ENCODE measurements at regions not wholly inside any gene's neighbourhood (a gene's known extent, or its start where the extent isn't known, plus 50 kb on each side); places are given as distances from the start of the nearest gene placed in this dataset.
A peak's percentile ranks its signal among the peaks of the same experiment; 100 is the strongest.

DNA sequence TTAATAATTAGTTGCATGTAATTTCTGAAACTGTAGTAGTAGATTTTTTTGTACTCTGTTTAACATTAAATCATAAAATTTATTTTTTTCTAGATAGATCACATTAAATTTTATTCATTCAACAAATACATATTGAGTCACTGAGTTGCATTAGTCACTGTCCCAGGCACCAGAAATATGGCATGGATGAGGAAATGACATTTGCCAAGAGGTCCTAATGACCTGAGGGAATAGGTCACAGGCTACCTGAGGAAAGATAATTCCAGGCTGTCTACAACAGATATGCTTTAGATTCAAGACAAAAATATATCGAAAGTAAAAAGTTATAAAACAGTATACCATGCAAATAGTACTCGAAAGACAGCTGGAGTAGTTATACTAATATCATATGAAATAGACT lies 852.4 kb upstream of the ACVR2A start:
- H3K4me1 ChIP-seq (ENCODE audit: control insufficient read depth, insufficient read depth, low read length) = peaks cover 42% of the 10 kb centered on the region
- H3K4me2 ChIP-seq (ENCODE audit: low read length) = no peak overlapping the region
- H3K27me3 ChIP-seq (ENCODE audit: control insufficient read depth, insufficient read depth, low read length) = no peaks in the 10 kb centered on the region
- H3K36me3 ChIP-seq (ENCODE audit: insufficient read depth, low read length) = no peaks in the 10 kb centered on the region
- no peak overlapping the region for H3K4me3 ChIP-seq (ENCODE audit: low read length)
- H3K9me3 ChIP-seq (replicated peaks; ENCODE audit: low read length) = no peaks in the 10 kb centered on the region
- H3K9ac ChIP-seq (ENCODE audit: low read depth, low read length) = no peak overlapping the region

DNA sequence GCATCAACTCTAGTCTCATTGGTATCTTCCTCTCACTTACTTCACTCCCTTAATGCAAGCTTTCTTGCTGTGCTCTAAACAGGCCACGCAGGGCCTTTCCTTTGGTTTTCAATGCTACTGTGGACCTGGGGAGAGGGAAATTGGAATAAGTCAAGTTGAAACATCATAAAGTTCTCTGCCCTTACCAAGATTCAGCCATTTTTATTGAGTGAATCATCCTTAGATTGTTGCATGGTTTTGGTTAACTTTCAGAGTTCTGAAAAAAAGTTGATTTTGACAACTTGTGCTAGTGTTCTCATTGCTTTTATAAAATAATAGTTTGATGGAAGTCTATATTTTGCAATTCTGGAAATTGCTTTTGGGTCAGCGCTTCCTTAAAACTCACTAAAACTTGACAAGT lies 852.8 kb upstream of the ACVR2A start:
- Histone ChIP-seq H3K4me3 (ENCODE audit: low read length) (no peak overlapping the region), H3K9ac (ENCODE audit: low read depth, low read length) (no peak overlapping the region), H3K4me2 (ENCODE audit: low read length) (peak overlapping the region; percentile 3), H3K4me1 (ENCODE audit: control insufficient read depth, insufficient read depth, low read length) (peaks cover 40% of the 10 kb centered on the region), H3K9me3 (replicated peaks; ENCODE audit: low read length) (no peaks in the 10 kb centered on the region), H3K36me3 (ENCODE audit: insufficient read depth, low read length) (no peaks in the 10 kb centered on the region), H3K27me3 (ENCODE audit: control insufficient read depth, insufficient read depth, low read length) (no peaks in the 10 kb centered on the region)

DNA sequence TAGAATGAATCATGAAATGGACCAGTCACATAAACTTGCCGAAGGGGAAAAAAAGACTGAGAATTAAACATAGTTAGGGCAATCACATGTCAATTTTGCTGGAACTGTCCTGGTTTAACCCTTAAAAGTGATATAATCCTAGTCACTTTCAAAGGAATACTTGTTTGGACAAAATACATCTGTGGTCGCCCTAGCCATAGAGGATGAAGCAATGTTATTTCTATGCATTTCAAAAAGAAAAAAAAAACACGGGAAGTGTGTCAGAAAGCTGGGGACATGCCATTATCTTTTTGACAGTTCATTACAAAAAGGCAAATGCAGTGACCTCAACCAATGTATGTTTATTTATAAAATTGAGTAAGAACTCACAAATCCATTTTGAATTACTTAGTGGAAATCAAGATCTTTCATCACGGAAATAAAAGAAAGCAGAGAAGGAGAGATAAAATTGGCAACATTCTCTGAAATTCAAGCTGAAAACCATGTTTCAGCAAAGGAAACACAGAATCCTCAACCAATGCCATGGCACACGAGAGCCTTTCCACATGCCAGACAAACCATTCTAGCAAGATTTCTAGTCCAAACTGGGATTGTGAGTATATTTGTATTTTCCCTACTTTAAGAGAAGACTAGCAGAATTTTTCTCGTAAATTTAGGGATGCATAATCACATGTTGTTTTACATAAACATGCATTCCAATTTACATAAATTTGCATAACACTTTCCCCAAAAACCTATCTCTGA lies 854.3 kb upstream of the ACVR2A start:
- peaks cover 53% of the 10 kb centered on the region for H3K4me1 ChIP-seq (ENCODE audit: control insufficient read depth, insufficient read depth, low read length)
- H3K4me2 ChIP-seq (ENCODE audit: low read length) = peak overlapping the region; percentile 56
- no peak overlapping the region for H3K9ac ChIP-seq (ENCODE audit: low read depth, low read length)
- peak overlapping the region; percentile 6 for H3K4me3 ChIP-seq (ENCODE audit: low read length)
- H3K27me3 ChIP-seq (ENCODE audit: control insufficient read depth, insufficient read depth, low read length) = no peaks in the 10 kb centered on the region
- no peaks in the 10 kb centered on the region for H3K9me3 ChIP-seq (replicated peaks; ENCODE audit: low read length)
- no peaks in the 10 kb centered on the region for H3K36me3 ChIP-seq (ENCODE audit: insufficient read depth, low read length)

DNA sequence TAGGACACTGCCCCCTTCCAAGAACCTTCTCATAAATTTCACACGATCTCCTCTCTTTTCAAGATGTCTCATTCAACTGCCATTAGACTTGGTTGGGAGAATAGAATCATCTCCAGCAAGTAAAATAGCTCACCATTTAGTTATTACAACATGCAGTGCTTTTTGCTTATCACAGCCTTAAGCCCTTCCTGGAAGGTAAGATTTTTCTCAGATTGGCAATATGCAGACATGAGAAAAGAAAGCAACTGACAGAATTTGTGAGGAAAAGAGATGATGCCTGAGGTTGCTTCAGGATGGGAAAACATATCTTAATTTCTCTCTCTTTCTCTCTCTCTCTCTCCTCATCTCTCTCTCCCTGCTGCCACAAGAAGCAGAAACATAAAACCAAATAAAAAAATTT lies 855.1 kb upstream of the ACVR2A start:
- H3K4me3 ChIP-seq (ENCODE audit: low read length) = no peak overlapping the region
- H3K27me3 ChIP-seq (ENCODE audit: control insufficient read depth, insufficient read depth, low read length) = no peaks in the 10 kb centered on the region
- no peaks in the 10 kb centered on the region for H3K9me3 ChIP-seq (replicated peaks; ENCODE audit: low read length)
- no peaks in the 10 kb centered on the region for H3K36me3 ChIP-seq (ENCODE audit: insufficient read depth, low read length)
- peak overlapping the region; percentile 9 for H3K9ac ChIP-seq (ENCODE audit: low read depth, low read length)
- peaks cover 58% of the 10 kb centered on the region for H3K4me1 ChIP-seq (ENCODE audit: control insufficient read depth, insufficient read depth, low read length)
- peak overlapping the region; percentile 56 for H3K4me2 ChIP-seq (ENCODE audit: low read length)

DNA sequence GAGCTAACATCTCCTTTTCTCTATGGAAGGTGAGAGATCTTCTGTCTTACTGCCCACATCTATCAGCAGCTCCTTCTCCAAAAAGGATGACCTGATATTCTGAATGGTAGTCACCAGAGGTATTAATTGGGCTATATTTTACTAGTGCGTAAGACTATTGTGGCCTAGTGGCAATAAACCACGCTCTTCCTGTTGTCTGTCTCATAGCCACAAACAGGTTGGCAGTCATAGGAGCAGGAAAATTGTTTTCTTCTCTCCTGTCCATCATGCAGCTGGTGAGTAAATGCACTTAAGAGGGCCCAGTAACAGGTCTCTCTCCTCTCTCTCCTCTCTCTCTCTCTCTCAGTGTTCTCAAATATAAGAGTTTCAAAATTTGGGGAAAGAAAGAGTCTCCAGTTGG lies 856.8 kb upstream of the ACVR2A start:
- no peaks in the 10 kb centered on the region for H3K27me3 ChIP-seq (ENCODE audit: control insufficient read depth, insufficient read depth, low read length)
- H3K9ac ChIP-seq (ENCODE audit: low read depth, low read length) = no peak overlapping the region
- H3K9me3 ChIP-seq (replicated peaks; ENCODE audit: low read length) = no peaks in the 10 kb centered on the region
- no peak overlapping the region for H3K4me2 ChIP-seq (ENCODE audit: low read length)
- no peak overlapping the region for H3K4me3 ChIP-seq (ENCODE audit: low read length)
- peaks cover 62% of the 10 kb centered on the region for H3K4me1 ChIP-seq (ENCODE audit: control insufficient read depth, insufficient read depth, low read length)
- H3K36me3 ChIP-seq (ENCODE audit: insufficient read depth, low read length) = no peaks in the 10 kb centered on the region

DNA sequence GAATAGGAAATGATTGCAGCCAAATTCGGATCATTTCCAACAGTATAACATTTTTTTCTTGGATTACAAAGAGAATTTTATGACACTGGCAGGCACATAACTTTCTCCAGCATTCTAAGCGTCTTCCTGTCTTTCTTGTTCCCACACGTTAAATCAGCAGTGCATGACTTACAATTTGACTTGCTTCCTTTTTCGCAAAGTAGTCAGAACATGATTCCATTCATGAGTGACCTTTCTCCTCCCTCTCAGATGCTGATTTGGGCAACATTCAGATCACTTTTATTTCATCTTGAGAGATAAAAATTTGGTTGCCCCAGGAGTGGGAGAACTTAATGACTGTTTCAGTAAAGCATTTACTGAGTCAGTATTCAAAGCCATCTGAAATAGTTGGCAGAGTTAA lies 858.7 kb upstream of the ACVR2A start:
- Histone ChIP-seq H3K9me3 (replicated peaks; ENCODE audit: low read length) (no peaks in the 10 kb centered on the region), H3K36me3 (ENCODE audit: insufficient read depth, low read length) (no peaks in the 10 kb centered on the region), H3K4me3 (ENCODE audit: low read length) (no peak overlapping the region), H3K9ac (ENCODE audit: low read depth, low read length) (no peak overlapping the region), H3K4me1 (ENCODE audit: control insufficient read depth, insufficient read depth, low read length) (peaks cover 58% of the 10 kb centered on the region), H3K4me2 (ENCODE audit: low read length) (peak overlapping the region; percentile 31), H3K27me3 (ENCODE audit: control insufficient read depth, insufficient read depth, low read length) (no peaks in the 10 kb centered on the region)

DNA sequence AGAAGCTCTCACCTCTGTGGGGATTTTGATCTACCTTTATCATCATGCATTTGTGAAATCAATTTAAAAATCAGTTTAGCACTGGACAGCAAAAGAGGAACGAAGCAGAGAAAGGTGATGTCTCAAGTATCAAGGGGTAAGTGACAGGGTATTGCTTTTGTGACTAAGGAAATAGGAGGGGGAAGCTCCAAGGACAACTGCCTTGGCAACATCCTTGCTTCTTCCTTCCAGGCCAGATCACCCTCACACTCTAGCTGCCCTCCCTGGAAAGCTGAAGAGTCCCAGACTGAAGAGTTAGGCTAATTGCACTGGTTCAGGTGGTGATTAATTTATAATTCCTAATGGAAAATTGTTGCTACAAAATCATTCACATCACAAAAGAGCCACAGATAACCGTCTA lies 859.1 kb upstream of the ACVR2A start:
- Histone ChIP-seq H3K9me3 (replicated peaks; ENCODE audit: low read length) (no peaks in the 10 kb centered on the region), H3K36me3 (ENCODE audit: insufficient read depth, low read length) (no peaks in the 10 kb centered on the region), H3K4me3 (ENCODE audit: low read length) (no peak overlapping the region), H3K4me2 (ENCODE audit: low read length) (peak overlapping the region; percentile 31), H3K9ac (ENCODE audit: low read depth, low read length) (no peak overlapping the region), H3K4me1 (ENCODE audit: control insufficient read depth, insufficient read depth, low read length) (peaks cover 54% of the 10 kb centered on the region), H3K27me3 (ENCODE audit: control insufficient read depth, insufficient read depth, low read length) (no peaks in the 10 kb centered on the region)

DNA sequence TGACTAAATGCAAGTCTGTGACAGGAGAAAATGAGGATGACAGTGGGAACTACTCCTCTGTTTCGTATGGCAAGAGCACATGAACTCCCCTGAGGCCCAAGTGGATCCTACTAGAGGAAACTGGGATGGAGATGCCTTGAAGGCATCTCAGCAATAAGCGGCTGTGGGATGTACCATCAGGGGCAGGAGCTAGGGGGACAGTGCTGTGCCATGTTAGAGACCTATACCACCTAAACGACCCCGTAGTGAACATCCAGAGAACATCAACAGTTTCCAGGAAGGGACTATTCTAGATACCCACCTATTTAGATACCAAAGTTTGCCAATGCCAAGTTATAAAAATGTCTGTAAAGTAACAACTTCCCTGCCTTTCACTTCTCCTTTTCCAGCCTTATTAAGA lies 860.8 kb upstream of the ACVR2A start:
- H3K9me3 ChIP-seq (replicated peaks; ENCODE audit: low read length) = no peaks in the 10 kb centered on the region
- no peak overlapping the region for H3K9ac ChIP-seq (ENCODE audit: low read depth, low read length)
- no peaks in the 10 kb centered on the region for H3K27me3 ChIP-seq (ENCODE audit: control insufficient read depth, insufficient read depth, low read length)
- no peaks in the 10 kb centered on the region for H3K36me3 ChIP-seq (ENCODE audit: insufficient read depth, low read length)
- H3K4me1 ChIP-seq (ENCODE audit: control insufficient read depth, insufficient read depth, low read length) = peaks cover 36% of the 10 kb centered on the region
- H3K4me3 ChIP-seq (ENCODE audit: low read length) = no peak overlapping the region
- H3K4me2 ChIP-seq (ENCODE audit: low read length) = no peak overlapping the region

DNA sequence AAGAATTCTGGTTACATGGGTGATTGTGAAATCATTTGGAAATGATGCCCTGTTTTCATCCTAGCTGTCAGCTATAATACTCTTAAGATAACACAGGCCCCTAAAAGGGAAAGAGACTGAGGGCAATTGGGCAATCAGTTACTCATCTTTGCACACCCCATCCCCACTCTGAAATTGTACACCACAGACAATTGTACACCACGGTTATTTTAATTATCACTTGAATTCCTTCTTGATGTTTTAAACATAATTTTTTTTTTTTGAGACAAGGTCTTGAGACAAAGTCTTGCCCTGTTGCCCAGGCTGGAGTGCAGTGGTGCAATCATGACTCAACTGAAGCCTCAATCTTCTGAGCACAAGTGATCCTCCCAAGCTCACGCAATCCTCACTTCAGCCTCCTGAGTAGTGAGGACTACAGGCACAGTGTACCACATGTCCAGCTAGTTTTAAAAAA lies 862.4 kb upstream of the ACVR2A start:
- H3K4me2 ChIP-seq (ENCODE audit: low read length) = peak overlapping the region; percentile 22
- no peaks in the 10 kb centered on the region for H3K36me3 ChIP-seq (ENCODE audit: insufficient read depth, low read length)
- no peaks in the 10 kb centered on the region for H3K9me3 ChIP-seq (replicated peaks; ENCODE audit: low read length)
- H3K4me3 ChIP-seq (ENCODE audit: low read length) = no peak overlapping the region
- H3K4me1 ChIP-seq (ENCODE audit: control insufficient read depth, insufficient read depth, low read length) = peaks cover 34% of the 10 kb centered on the region
- no peak overlapping the region for H3K9ac ChIP-seq (ENCODE audit: low read depth, low read length)
- H3K27me3 ChIP-seq (ENCODE audit: control insufficient read depth, insufficient read depth, low read length) = no peaks in the 10 kb centered on the region

DNA sequence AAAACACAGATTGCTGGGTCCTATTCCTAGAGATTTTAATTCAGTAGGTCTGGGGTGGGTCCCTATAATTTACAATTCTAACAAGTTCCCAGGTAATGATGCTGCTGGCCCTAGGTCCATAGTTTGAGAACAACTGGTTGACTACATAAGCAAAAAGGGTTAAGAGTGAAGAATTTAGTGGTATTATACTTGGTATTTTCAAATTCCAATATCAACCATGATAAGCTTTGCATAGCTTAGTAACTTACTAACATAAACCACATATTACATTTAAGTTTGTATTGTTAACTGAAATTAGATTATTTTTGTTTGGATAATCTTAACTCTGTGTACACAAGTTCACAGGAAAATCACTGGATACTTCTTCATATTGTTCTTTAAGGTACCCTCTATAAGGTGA lies 862.9 kb upstream of the ACVR2A start:
- Histone ChIP-seq H3K4me2 (ENCODE audit: low read length) (peak overlapping the region; percentile 19), H3K4me3 (ENCODE audit: low read length) (no peak overlapping the region), H3K4me1 (ENCODE audit: control insufficient read depth, insufficient read depth, low read length) (peaks cover 34% of the 10 kb centered on the region), H3K27me3 (ENCODE audit: control insufficient read depth, insufficient read depth, low read length) (no peaks in the 10 kb centered on the region), H3K9me3 (replicated peaks; ENCODE audit: low read length) (no peaks in the 10 kb centered on the region), H3K36me3 (ENCODE audit: insufficient read depth, low read length) (no peaks in the 10 kb centered on the region), H3K9ac (ENCODE audit: low read depth, low read length) (no peak overlapping the region)

DNA sequence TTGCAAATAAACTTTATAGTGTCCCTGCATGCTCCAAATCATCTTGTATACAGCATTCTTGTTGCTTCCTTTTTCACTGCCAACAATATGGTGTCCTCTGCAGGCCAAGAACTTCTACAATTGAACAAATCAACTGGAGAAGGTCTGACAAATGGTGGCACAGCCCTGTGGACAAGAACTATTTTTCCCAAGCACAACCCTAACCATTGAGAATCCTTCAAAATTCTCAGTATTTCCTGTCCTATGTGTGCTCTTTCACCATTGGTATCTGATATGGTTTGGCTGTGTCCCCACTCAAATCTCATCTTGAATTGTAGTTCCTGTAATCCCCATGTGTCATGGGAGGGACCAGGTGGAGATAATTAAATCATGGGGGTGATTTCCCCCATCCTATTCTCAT lies 865.1 kb upstream of the ACVR2A start:
- H3K4me3 ChIP-seq (ENCODE audit: low read length) = no peak overlapping the region
- no peaks in the 10 kb centered on the region for H3K27me3 ChIP-seq (ENCODE audit: control insufficient read depth, insufficient read depth, low read length)
- H3K9me3 ChIP-seq (replicated peaks; ENCODE audit: low read length) = no peaks in the 10 kb centered on the region
- H3K4me2 ChIP-seq (ENCODE audit: low read length) = no peak overlapping the region
- no peaks in the 10 kb centered on the region for H3K36me3 ChIP-seq (ENCODE audit: insufficient read depth, low read length)
- H3K9ac ChIP-seq (ENCODE audit: low read depth, low read length) = no peak overlapping the region
- peaks cover 16% of the 10 kb centered on the region for H3K4me1 ChIP-seq (ENCODE audit: control insufficient read depth, insufficient read depth, low read length)

All from skeletal muscle satellite cell (primary cell).